ENCODE measurements at regions not wholly inside any gene's neighbourhood (a gene's known extent, or its start where the extent isn't known, plus 50 kb on each side); places are given as distances from the start of the nearest gene placed in this dataset.
"Not testable (repeated sequence)": the region's sequence is repeated elsewhere in the genome, so short reads cannot be mapped to it uniquely, and the experiment has no call there.

DNA sequence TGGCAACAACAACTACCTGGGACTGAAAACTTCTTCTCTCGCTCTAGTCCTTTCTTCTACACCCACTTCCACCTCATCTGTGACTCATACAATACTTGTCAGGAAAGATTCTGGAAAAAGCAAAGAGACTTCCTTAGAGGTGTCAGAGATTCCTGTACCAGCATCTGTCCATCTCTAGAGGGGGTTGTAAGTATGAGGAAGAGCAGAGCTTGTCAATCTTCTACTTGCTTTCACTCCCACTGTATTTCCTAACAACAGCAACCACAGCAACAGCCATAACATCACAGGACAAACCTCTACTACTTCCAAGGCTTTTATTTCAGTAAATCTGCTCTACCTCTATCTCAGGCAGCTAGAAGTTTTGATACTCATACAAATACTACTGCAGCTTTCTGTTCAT, 1479.5 kb downstream of the RPIA start:
- POLR2A ChIA-PET; H3K9me3 Mint-ChIP-seq; ATAC-seq (replicated peaks in 1 of 4); H3K4me3 Mint-ChIP-seq; H3K36me3 Mint-ChIP-seq; H3K36me3 ChIP-seq (ENCODE audit: control insufficient read depth in 2 of 2, extremely low read depth in 1 of 2, insufficient read depth in 1 of 2, low read length in 1 of 2); H3K27me3 Mint-ChIP-seq; DNase-seq; H3K4me3 ChIP-seq (ENCODE audit: control insufficient read depth in 1 of 2, extremely low read depth in 1 of 2, low read length in 1 of 2); CTCF ChIA-PET; H3K4me1 Mint-ChIP-seq; H3K4me1 ChIP-seq (ENCODE audit: control insufficient read depth in 1 of 2, extremely low read depth in 1 of 2, insufficient read depth in 2 of 2, low read length in 2 of 2); H3K9me3 ChIP-seq; H3K27ac Mint-ChIP-seq; H3K27me3 ChIP-seq (replicated peaks in 1 of 2; ENCODE audit: control insufficient read depth in 2 of 2, extremely low read depth in 1 of 2, insufficient read depth in 2 of 2, low read length in 1 of 2); H3K27ac ChIP-seq (ENCODE audit: low read length): not testable (repeated sequence)
- WGBS (ENCODE audit: insufficient coverage) = no CpG with 5 or more reads among the region's 1 CpG

DNA sequence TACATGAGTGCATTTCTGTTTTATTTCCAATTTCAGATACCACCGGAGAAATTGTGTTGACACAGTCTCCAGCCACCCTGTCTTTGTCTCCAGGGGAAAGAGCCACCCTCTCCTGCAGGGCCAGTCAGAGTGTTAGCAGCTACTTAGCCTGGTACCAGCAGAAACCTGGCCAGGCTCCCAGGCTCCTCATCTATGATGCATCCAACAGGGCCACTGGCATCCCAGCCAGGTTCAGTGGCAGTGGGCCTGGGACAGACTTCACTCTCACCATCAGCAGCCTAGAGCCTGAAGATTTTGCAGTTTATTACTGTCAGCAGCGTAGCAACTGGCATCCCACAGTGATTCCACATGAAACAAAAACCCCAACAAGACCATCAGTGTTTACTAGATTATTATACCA, 1481.6 kb downstream of the RPIA start:
- H3K9me3 ChIP-seq; H3K27me3 Mint-ChIP-seq; DNase-seq; H3K27me3 ChIP-seq (replicated peaks in 1 of 2; ENCODE audit: control insufficient read depth in 2 of 2, extremely low read depth in 1 of 2, insufficient read depth in 2 of 2, low read length in 1 of 2); CTCF ChIA-PET; ATAC-seq (replicated peaks in 1 of 4); H3K4me3 ChIP-seq (ENCODE audit: control insufficient read depth in 1 of 2, extremely low read depth in 1 of 2, low read length in 1 of 2); H3K4me1 Mint-ChIP-seq; H3K9me3 Mint-ChIP-seq; H3K27ac ChIP-seq (ENCODE audit: low read length); H3K36me3 ChIP-seq (ENCODE audit: control insufficient read depth in 2 of 2, extremely low read depth in 1 of 2, insufficient read depth in 1 of 2, low read length in 1 of 2); H3K36me3 Mint-ChIP-seq; H3K4me1 ChIP-seq (ENCODE audit: control insufficient read depth in 1 of 2, extremely low read depth in 1 of 2, insufficient read depth in 2 of 2, low read length in 2 of 2); H3K4me3 Mint-ChIP-seq; H3K27ac Mint-ChIP-seq; POLR2A ChIA-PET: not testable (repeated sequence)
- WGBS (ENCODE audit: insufficient coverage) = no CpG with 5 or more reads among the region's 2 CpGs

GRCh38 chr2:90179591-90179990, 1488.1 kb downstream of the RPIA start:
- H3K27me3 Mint-ChIP-seq; H3K27ac Mint-ChIP-seq; H3K9me3 ChIP-seq; H3K36me3 ChIP-seq (ENCODE audit: control insufficient read depth in 2 of 2, extremely low read depth in 1 of 2, insufficient read depth in 1 of 2, low read length in 1 of 2); H3K4me1 Mint-ChIP-seq; H3K4me3 Mint-ChIP-seq; POLR2A ChIA-PET; H3K9me3 Mint-ChIP-seq; H3K27me3 ChIP-seq (replicated peaks in 1 of 2; ENCODE audit: control insufficient read depth in 2 of 2, extremely low read depth in 1 of 2, insufficient read depth in 2 of 2, low read length in 1 of 2); H3K27ac ChIP-seq (ENCODE audit: low read length); H3K4me3 ChIP-seq (ENCODE audit: control insufficient read depth in 1 of 2, extremely low read depth in 1 of 2, low read length in 1 of 2); ATAC-seq (replicated peaks in 1 of 4); CTCF ChIA-PET; H3K36me3 Mint-ChIP-seq; DNase-seq; H3K4me1 ChIP-seq (ENCODE audit: control insufficient read depth in 1 of 2, extremely low read depth in 1 of 2, insufficient read depth in 2 of 2, low read length in 2 of 2): not testable (repeated sequence)
- WGBS (ENCODE audit: insufficient coverage) = no CpG with 5 or more reads among the region's 3 CpGs

GRCh38 chr2:90207454-90208058, 1516.1 kb downstream of the RPIA start:
- Histone ChIP-seq H3K27ac (ENCODE audit: low read length) (no peak overlapping the region), H3K4me3 (ENCODE audit: control insufficient read depth in 1 of 2, extremely low read depth in 1 of 2, low read length in 1 of 2) (no peak overlapping the region), H3K36me3 (ENCODE audit: control insufficient read depth in 2 of 2, extremely low read depth in 1 of 2, insufficient read depth in 1 of 2, low read length in 1 of 2) (no peaks in the 10 kb centered on the region), H3K9me3 (no peaks in the 10 kb centered on the region), H3K4me1 (ENCODE audit: control insufficient read depth in 1 of 2, extremely low read depth in 1 of 2, insufficient read depth in 2 of 2, low read length in 2 of 2) (no peaks in the 10 kb centered on the region), H3K27me3 (replicated peaks in 1 of 2; ENCODE audit: control insufficient read depth in 2 of 2, extremely low read depth in 1 of 2, insufficient read depth in 2 of 2, low read length in 1 of 2) (peaks cover 0 to 3% of the 10 kb centered on the region in 2 experiments)
- Mint-ChIP-seq H3K4me3 (no peak overlapping the region), H3K9me3 (peaks cover 0 to 7% (median 3%) of the 10 kb centered on the region in 3 donors), H3K27me3 (peaks cover 0 to 12% of the 10 kb centered on the region in 2 donors), H3K4me1 (no peaks in the 10 kb centered on the region), H3K27ac (no peak overlapping the region), H3K36me3 (no peaks in the 10 kb centered on the region)
- ChIA-PET POLR2A (no interaction called here), CTCF (no interaction called here)
- no CpG with 5 or more reads among the region's 1 CpG for WGBS (ENCODE audit: insufficient coverage)
- no peak for DNase-seq
- no peak for ATAC-seq (replicated peaks in 1 of 4)

DNA sequence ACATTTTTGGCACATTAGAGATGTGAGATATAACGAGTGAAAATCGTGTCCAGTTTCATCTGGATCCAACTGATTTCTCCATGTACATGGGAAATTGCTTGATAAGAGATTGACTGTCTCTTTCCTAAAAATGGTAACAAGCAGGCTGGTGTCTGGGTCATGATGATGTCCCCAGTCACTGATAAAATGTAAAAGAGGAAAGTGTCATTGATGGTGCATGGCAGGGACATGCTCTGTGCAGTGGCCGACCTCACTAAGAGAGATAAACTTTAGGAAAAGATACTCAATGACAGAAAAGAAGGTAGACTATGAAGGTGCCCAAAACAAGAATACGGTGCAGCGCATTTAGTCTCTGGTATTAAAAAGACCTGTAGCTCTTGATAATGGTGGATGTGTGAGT, 1517.5 kb downstream of the RPIA start:
- Histone ChIP-seq H3K36me3 (ENCODE audit: control insufficient read depth in 2 of 2, extremely low read depth in 1 of 2, insufficient read depth in 1 of 2, low read length in 1 of 2) (no peaks in the 10 kb centered on the region), H3K9me3 (no peaks in the 10 kb centered on the region), H3K27ac (ENCODE audit: low read length) (no peak overlapping the region), H3K4me1 (ENCODE audit: control insufficient read depth in 1 of 2, extremely low read depth in 1 of 2, insufficient read depth in 2 of 2, low read length in 2 of 2) (no peaks in the 10 kb centered on the region), H3K4me3 (ENCODE audit: control insufficient read depth in 1 of 2, extremely low read depth in 1 of 2, low read length in 1 of 2) (no peak overlapping the region), H3K27me3 (replicated peaks in 1 of 2; ENCODE audit: control insufficient read depth in 2 of 2, extremely low read depth in 1 of 2, insufficient read depth in 2 of 2, low read length in 1 of 2) (peaks cover 0 to 3% of the 10 kb centered on the region in 2 experiments)
- Mint-ChIP-seq H3K4me1 (no peaks in the 10 kb centered on the region), H3K4me3 (no peak overlapping the region), H3K27me3 (peaks cover 0 to 12% of the 10 kb centered on the region in 2 donors), H3K9me3 (peaks cover 0 to 7% (median 3%) of the 10 kb centered on the region in 3 donors), H3K27ac (no peak overlapping the region), H3K36me3 (no peaks in the 10 kb centered on the region)
- WGBS (ENCODE audit: insufficient coverage) = 84% methylated on average over 3 of the region's 5 CpGs
- ChIA-PET CTCF (no interaction called here), POLR2A (no interaction called here)
- no peak for ATAC-seq (replicated peaks in 1 of 4)
- DNase-seq = no peak

DNA sequence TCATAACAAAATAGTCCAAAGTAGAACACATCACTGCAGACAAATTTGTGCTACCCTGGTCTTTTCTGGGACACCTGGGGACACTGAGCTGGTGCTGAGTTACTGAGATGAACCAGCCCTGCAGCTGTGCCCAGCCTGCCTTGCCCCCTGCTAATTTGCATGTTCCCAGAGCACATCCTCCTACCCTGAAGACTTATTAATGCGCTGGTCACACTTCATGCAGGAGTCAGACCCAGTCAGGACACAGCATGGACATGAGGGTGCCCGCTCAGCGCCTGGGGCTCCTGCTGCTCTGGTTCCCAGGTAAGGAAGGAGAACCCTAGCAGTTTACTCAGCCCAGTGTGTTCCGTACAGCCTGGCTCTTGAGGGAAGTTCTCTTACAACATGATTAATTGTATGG, 1518.3 kb downstream of the RPIA start:
- no peaks in the 10 kb centered on the region for H3K36me3 Mint-ChIP-seq
- peaks cover 0 to 3% of the 10 kb centered on the region in 2 experiments for H3K27me3 ChIP-seq (replicated peaks in 1 of 2; ENCODE audit: control insufficient read depth in 2 of 2, extremely low read depth in 1 of 2, insufficient read depth in 2 of 2, low read length in 1 of 2)
- no peak for DNase-seq
- CTCF ChIA-PET = no interaction called here
- no peaks in the 10 kb centered on the region for H3K36me3 ChIP-seq (ENCODE audit: control insufficient read depth in 2 of 2, extremely low read depth in 1 of 2, insufficient read depth in 1 of 2, low read length in 1 of 2)
- no peak overlapping the region for H3K27ac Mint-ChIP-seq
- H3K4me3 ChIP-seq (ENCODE audit: control insufficient read depth in 1 of 2, extremely low read depth in 1 of 2, low read length in 1 of 2) = no peak overlapping the region
- no peak overlapping the region for H3K27ac ChIP-seq (ENCODE audit: low read length)
- no peaks in the 10 kb centered on the region for H3K4me1 ChIP-seq (ENCODE audit: control insufficient read depth in 1 of 2, extremely low read depth in 1 of 2, insufficient read depth in 2 of 2, low read length in 2 of 2)
- no peaks in the 10 kb centered on the region for H3K9me3 ChIP-seq
- POLR2A ChIA-PET = no interaction called here
- no peaks in the 10 kb centered on the region for H3K4me1 Mint-ChIP-seq
- H3K9me3 Mint-ChIP-seq = peaks cover 0 to 6% (median 3%) of the 10 kb centered on the region in 3 donors
- no peak for ATAC-seq (replicated peaks in 1 of 4)
- 94% methylated on average over 3 of the region's 4 CpGs for WGBS (ENCODE audit: insufficient coverage)
- H3K4me3 Mint-ChIP-seq = no peak overlapping the region
- H3K27me3 Mint-ChIP-seq = peaks cover 0 to 12% of the 10 kb centered on the region in 2 donors

- H3K4me1 Mint-ChIP-seq; H3K9me3 Mint-ChIP-seq; H3K27ac Mint-ChIP-seq; H3K4me1 ChIP-seq (ENCODE audit: control insufficient read depth in 1 of 2, extremely low read depth in 1 of 2, insufficient read depth in 2 of 2, low read length in 2 of 2); CTCF ChIA-PET; H3K36me3 ChIP-seq (ENCODE audit: control insufficient read depth in 2 of 2, extremely low read depth in 1 of 2, insufficient read depth in 1 of 2, low read length in 1 of 2); H3K9me3 ChIP-seq; H3K27me3 Mint-ChIP-seq; ATAC-seq (replicated peaks in 1 of 4); H3K4me3 Mint-ChIP-seq; POLR2A ChIA-PET; H3K36me3 Mint-ChIP-seq; H3K27me3 ChIP-seq (replicated peaks in 1 of 2; ENCODE audit: control insufficient read depth in 2 of 2, extremely low read depth in 1 of 2, insufficient read depth in 2 of 2, low read length in 1 of 2); DNase-seq; H3K4me3 ChIP-seq (ENCODE audit: control insufficient read depth in 1 of 2, extremely low read depth in 1 of 2, low read length in 1 of 2); H3K27ac ChIP-seq (ENCODE audit: low read length): not testable (repeated sequence)
- WGBS (ENCODE audit: insufficient coverage) = 91% methylated on average over 1 of the region's 2 CpGs
Measured at GRCh38 chr2:90215880-90216279, 1524.4 kb downstream of the RPIA start.
